Stimulated activated CD4-positive, alpha-beta T cell treated with anti-CD3 and anti-CD28 coated beads, Interleukin-2, amount 100 ng/mL, for 4 hours (primary cell): ENCODE measurements at regions not wholly inside any gene's neighbourhood (a gene's known extent, or its start where the extent isn't known, plus 50 kb on each side); places are given as distances from the start of the nearest gene placed in this dataset.
"Not testable (repeated sequence)": the region's sequence is repeated elsewhere in the genome, so short reads cannot be mapped to it uniquely, and the experiment has no call there.

Experiments
- DNase-seq: peaks from one replicate; pipeline ENCODE4 v3.0.0-alpha.2; 2020; ENCODE audit warnings: low read depth

- DNase-seq = not testable (repeated sequence)
These were observed 347.4 kb downstream of the MAGEE1 start for GRCh38 chrX:76774912-76775311.

- no peak for DNase-seq
These were observed 368.8 kb downstream of the MAGEE1 start for GRCh38 chrX:76796311-76796710.

GRCh38 chrX:76802708-76803107 is 375.2 kb downstream of the MAGEE1 start:
- DNase-seq = no peak

GRCh38 chrX:76815754-76816153 is 388.2 kb downstream of the MAGEE1 start:
- DNase-seq = no peak

GRCh38 chrX:76817279-76817678 is 389.8 kb downstream of the MAGEE1 start:
- not testable (repeated sequence) for DNase-seq

GRCh38 chrX:76821276-76821675 is 393.8 kb downstream of the MAGEE1 start:
- DNase-seq = no peak

DNA sequence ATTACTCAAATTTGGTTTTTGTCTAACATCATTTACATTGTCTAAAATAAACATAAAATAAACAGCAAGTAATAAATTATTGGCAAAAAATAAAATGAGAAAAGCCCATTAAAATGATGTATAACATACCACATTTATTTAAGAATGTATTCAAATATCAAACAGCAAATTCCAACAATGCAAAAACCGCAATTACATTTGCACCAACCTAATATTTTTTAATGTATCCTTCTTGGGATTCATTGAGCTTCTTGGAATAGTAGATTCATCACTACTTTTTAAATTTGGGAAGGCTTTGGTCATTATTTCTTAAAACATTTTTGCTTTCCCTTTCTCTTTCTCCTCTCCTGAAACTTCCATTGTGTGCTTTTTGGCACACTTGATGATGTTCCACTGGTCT is 400.2 kb downstream of the MAGEE1 start:
- no peak for DNase-seq

GRCh38 chrX:76840902-76841301 is 413.4 kb downstream of the MAGEE1 start:
- not testable (repeated sequence) for DNase-seq

GRCh38 chrX:76850851-76851250 is 423.3 kb downstream of the MAGEE1 start:
- no peak for DNase-seq

GRCh38 chrX:76862509-76862908 is 435.0 kb downstream of the MAGEE1 start:
- no peak for DNase-seq

DNA sequence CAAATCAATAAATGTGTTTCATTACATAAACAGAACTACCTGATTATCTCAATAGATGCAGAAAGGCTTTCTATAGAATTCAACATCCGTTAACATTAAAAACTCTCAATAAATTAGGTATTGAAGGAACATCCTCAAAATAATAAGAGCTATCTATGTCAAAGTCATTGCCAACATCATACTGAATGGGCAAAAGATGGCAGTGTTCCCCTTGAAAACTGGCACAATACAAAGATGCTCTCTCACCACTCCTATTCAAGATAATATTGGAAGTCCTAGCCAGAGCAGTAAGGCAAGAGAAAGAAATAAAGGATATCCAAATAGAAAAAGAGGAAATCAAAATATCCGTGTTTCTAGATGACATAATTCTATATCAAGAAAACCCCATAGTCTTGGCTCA is 466.4 kb downstream of the MAGEE1 start:
- no peak for DNase-seq

DNA sequence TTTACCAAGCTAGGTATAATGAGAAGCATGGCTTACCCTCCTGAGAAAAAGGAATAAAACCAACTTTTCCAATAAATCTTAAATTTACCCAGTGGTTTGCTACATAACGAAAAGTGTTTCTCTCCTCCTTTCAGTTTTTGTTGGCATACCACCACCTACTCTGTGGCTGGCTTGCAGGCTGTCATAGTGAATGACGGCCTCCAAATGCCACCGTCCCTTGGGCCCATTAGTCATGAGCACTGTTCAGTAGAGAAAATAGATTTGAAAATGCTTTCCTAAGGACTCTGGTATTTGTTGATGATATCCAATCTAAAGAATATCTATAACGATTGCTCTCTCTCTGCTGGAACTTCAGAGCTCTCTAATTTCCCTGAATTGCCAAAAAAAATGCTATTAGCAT is 488.3 kb downstream of the MAGEE1 start:
- DNase-seq = no peak

DNA sequence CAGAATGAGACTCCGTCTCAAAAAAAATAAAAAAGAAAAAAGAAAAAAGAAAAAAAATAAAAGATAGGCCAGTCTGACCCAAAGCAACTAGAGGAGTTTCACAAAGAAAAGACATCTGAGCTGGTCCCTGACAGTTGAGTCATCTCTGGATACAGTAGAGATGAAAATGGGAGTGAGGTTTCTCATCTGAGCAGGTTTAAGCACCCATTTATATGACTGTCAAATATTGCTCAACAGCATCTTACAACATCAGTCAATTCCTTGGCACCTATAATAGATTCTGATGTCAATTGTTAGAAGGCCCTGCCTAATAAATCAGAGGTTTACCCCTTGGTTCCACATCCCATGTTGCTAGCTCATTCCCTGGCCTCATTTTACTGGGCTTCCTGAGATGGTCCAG is 490.5 kb downstream of the MAGEE1 start:
- DNase-seq = no peak

DNA sequence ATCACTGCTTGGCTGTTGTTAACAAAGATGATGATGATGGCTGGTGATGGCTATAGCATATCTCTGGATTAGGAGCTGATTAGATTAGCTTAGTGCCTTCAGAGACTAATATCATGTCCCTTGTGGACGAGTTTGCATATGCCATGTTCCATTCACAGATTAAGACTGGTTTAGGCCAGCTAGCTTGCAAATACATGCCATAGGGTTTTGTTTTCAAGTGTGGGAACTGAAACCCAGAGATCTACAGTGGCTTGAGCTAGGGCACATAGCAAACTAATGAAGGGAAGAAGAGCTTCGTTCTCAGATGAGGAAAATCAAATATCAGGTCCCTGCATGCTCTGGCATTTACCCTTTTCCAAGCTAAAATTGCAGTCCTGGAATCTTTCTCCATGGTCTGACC is 492.3 kb downstream of the MAGEE1 start:
- DNase-seq = no peak

DNA sequence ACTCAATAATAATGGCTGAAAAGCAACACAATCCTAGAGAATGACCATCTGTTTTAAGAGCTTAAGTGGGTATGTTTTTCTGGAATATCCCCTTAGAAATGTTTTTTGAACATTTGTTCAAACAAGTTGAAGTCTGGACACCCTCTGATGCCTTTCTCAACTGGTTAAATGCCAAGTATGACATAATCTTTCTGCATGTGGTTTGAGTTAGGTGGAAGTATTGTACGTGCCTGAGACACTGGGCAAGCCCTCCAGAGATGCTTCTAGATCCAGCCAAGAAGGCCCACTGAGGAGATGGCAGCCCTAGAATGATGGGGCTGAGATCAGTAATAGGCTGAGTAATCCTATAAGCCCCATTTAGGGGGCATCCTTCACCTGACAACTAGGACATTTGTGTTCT is 493.1 kb downstream of the MAGEE1 start:
- no peak for DNase-seq

DNA sequence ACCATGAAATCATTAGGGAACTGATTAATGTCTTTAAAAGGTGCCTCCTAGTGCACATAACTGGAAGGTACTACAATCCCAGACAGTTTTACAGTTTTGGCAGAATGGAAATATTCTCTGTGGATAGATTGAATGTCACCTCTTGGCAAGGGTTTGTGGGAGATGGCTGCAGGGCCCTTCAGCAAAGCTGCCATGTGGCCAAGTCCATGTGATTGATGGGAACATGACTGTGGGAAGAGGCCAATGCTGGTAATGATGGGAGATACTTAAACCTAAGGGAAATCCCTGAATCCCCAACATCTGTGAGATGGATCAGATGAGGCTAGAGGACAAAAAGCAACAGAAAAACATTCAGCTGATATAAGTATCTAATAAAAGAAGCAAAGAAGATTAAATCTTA is 493.7 kb downstream of the MAGEE1 start:
- no peak for DNase-seq

DNA sequence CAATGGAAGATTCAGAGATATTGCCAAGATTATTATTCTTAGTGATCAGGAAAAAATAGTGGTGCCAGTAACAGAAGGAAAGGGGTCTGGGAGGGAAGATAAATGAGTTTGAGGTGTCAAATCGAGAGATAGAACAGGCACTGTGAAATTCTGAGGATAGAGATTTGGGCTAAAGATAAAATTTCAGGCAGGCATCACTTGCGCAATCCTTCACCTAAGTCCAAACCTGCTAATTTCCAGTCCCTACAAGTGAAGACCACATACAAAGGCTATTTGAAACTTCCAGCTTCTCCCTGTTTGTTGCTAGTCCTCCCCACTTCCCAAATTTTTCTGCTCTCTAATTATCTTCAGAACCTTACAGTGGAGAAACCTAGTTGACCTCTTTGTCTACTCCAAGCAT is 494.6 kb downstream of the MAGEE1 start:
- DNase-seq = no peak

DNA sequence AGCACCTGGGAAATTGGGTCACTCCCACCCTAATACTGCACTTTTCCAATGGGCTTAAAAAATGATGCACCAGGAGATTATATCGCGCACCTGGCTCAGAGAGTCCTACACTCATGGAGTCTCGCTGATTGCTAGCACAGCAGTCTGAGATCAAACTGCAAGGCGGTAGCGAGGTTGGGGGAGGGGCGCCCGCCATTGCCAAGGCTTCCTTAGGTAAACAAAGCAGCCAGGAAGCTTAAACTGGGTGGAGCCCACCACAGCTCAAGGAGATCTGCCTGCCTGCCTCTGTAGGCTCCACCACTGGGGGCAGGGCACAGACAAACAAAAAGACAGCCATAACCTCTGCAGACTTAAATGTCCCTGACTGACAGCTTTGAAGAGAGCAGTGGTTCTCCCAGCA is 497.1 kb downstream of the MAGEE1 start:
- DNase-seq = not testable (repeated sequence)

DNA sequence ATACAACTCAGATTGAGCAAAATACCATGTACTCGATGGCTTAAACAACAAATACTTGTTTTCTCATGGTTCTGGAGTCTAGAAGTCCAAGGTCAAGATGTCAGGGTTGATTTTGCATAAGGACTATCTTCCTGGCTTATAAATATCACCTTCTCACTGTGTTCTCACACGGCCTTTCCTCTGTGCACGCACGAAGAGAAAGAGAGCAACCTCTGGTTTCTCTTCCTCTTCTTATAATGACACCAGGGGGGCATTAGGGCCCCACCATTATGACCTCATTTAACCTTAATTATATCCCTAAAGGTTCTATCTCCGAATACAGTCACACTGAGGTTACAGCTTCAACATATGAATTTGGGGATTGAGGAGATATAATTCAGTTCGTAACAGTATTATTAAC is 504.0 kb downstream of the MAGEE1 start:
- no peak for DNase-seq

DNA sequence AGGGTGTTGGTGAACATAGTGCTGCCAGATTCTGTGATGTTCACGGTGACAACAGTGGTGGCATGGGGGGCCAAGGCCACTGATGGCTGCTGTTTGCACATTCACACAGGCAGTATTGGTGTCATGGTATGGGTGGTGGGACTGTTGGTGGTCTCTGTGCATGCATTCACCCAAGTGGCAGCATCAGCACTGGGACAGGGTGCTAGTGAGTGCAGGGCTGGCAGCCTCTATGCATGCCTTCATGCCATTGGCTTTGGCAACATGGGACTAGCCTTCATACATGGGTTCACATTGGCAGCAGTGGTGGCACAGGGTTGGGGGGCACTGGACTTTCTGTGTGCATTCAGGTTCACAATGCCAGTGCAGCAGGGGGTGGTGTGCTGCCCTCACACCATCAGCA is 489.7 kb upstream of the FGF16 start:
- DNase-seq = no peak

DNA sequence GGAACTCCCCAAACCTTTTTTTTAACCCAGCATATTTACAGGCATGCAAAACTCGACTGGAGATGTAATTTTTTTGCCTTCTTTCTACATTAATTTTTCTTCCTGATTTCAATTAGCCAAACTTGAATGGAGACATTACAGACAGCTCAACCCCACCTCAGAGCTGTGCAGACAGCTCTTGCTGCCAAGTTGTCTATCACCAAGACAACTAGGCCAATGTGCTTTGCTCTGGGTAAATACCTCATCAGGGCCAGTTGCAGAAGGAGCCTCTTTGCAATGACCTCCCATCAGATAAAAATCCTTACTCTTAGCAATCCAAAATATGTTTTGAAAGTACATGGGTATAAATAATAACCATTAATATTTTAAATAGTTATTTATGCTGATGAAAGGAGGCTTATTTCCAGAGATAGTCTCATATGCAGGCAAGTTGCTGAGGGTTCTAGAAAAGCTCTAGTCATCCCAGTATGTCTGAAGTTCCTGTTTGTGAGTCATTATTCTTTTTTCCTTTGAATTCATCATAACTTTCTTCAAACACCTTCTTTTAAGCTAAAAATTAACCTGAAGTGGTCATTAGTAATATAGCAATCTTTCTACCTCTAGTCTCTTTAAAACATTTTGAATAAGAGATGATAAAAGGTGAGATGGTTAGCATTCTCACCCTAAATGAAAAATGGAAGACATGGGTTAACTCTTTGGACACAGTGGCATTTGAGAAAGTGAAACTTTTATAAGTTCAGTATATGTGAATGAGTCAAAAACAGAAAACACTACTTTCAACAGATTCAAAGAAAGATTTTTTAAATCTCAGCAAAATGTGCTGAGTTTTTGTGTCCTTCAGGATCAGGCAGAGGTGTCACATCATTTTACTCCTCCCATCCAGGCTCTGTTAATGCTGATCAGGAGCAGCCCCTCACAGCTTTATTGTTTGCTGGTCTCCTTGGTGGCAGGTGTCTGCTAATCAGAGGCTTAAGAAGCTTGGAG is 475.5 kb upstream of the FGF16 start:
- DNase-seq = no peak

GRCh38 chrX:76977452-76977851 is 469.7 kb upstream of the FGF16 start:
- DNase-seq = no peak

GRCh38 chrX:76987381-76987780 is 459.8 kb upstream of the FGF16 start:
- no peak for DNase-seq

DNA sequence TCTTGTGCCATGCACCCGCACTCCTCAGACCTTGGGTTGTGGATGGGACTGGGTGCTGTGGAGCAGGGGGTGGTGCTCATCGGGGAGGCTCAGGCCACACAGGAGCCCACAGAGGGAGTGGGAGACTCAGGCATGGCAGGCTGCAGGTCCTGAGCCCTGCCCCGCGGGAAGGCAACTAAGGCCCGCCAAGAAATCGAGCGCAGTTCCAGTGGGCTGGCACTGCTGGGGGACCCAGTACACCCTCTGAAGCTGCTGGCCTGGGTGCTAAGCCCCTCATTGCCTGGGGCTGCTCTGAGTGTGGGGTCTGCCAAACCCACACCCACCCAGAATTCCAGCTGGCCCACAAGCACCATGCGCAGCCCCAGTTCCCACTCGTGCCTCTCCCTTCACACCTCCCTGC is 450.5 kb upstream of the FGF16 start:
- DNase-seq = no peak
